ENCODE measurements at regions not wholly inside any gene's neighbourhood (a gene's known extent, or its start where the extent isn't known, plus 50 kb on each side); places are given as distances from the start of the nearest gene placed in this dataset.

- Histone ChIP-seq H4K20me1 (ENCODE audit: control insufficient read depth, extremely low read depth, insufficient read depth, low read length) (no peaks in the 10 kb centered on the region), H3K4me1 (ENCODE audit: control insufficient read depth, extremely low read depth, insufficient read depth, low read length) (peaks cover 6% of the 10 kb centered on the region), H3K9me3 (ENCODE audit: control insufficient read depth, low read depth, low read length) (no peaks in the 10 kb centered on the region), H2AFZ (ENCODE audit: control insufficient read depth, low read length) (no peak overlapping the region), H3K36me3 (ENCODE audit: control insufficient read depth in 2 of 2, extremely low read depth in 1 of 2, insufficient read depth in 2 of 2, low read length in 2 of 2) (no peaks in the 10 kb centered on the region), H3K27ac (ENCODE audit: control insufficient read depth, insufficient read depth, low read length) (no peak overlapping the region), H3K9ac (ENCODE audit: control insufficient read depth, extremely low read depth, insufficient read depth, low read length) (no peak overlapping the region), H3K79me2 (ENCODE audit: control insufficient read depth, insufficient read depth, low read length) (no peaks in the 10 kb centered on the region), H3K4me3 (ENCODE audit: control insufficient read depth in 2 of 3, extremely low read depth in 1 of 3, insufficient read depth in 2 of 3, low read depth in 1 of 3, low read length in 3 of 3) (no peak overlapping the region), H3K27me3 (ENCODE audit: control insufficient read depth, extremely low read depth, insufficient read depth, low read length) (no peaks in the 10 kb centered on the region), H3K9me1 (ENCODE audit: control insufficient read depth, extremely low read depth, insufficient read depth, low read length) (no peaks in the 10 kb centered on the region), H3K4me2 (ENCODE audit: control insufficient read depth, extremely low read depth, insufficient read depth, low read depth, low read length) (no peak overlapping the region)
- TF ChIP-seq, protein P1, sequence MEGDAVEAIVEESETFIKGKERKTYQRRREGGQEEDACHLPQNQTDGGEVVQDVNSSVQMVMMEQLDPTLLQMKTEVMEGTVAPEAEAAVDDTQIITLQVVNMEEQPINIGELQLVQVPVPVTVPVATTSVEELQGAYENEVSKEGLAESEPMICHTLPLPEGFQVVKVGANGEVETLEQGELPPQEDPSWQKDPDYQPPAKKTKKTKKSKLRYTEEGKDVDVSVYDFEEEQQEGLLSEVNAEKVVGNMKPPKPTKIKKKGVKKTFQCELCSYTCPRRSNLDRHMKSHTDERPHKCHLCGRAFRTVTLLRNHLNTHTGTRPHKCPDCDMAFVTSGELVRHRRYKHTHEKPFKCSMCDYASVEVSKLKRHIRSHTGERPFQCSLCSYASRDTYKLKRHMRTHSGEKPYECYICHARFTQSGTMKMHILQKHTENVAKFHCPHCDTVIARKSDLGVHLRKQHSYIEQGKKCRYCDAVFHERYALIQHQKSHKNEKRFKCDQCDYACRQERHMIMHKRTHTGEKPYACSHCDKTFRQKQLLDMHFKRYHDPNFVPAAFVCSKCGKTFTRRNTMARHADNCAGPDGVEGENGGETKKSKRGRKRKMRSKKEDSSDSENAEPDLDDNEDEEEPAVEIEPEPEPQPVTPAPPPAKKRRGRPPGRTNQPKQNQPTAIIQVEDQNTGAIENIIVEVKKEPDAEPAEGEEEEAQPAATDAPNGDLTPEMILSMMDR (optimal IDR thresholded peaks at IDR 0.05 in 1 of 3, IDR thresholded peaks at IDR 0.05 in 1 of 3, conservative IDR thresholded peaks at IDR 0.05 in 1 of 3; ENCODE audit: extremely low read depth in 1 of 3, insufficient read depth in 2 of 3, low read length in 3 of 3): no peak
- TF ChIP-seq EZH2 (IDR thresholded peaks at IDR 0.05; ENCODE audit: low read length): no peak
- dilution Hi-C loops (cut with MboI; ENCODE audit: extremely low pct_ligation_motif_present, low sequenced_read_pairs): no loop called here
- DNase-seq (ENCODE audit: low read depth, low spot score) (no peak), FAIRE-seq (no peak)
Measured at GRCh38 chr5:124276166-124276565, 470.3 kb downstream of the ZNF608 start.

DNA sequence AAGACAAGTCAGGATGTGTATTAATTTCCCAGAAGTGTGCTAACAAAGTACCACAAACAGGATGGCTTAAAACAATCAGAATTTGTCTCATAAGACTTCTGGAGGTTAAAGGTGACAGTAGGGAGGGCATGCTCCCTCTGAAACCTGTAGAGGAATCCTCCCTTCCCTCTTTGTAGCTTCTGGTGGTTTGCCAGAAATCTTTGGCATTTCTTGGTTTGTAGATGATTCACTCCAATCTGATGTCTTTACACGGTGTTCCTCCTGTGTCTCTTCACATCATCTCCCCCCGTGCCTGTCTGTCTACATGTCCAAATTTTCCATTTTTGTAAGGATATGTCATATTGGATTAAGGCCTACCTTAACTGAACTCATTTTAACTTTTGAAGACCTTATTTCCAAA, 471.5 kb downstream of the ZNF608 start:
- no peaks in the 10 kb centered on the region for H4K20me1 ChIP-seq (ENCODE audit: control insufficient read depth, extremely low read depth, insufficient read depth, low read length)
- H3K9me3 ChIP-seq (ENCODE audit: control insufficient read depth, low read depth, low read length): no peaks in the 10 kb centered on the region
- FAIRE-seq: no peak
- dilution Hi-C loops (cut with MboI; ENCODE audit: extremely low pct_ligation_motif_present, low sequenced_read_pairs): no loop called here
- H3K27ac ChIP-seq (ENCODE audit: control insufficient read depth, insufficient read depth, low read length): no peak overlapping the region
- H3K4me3 ChIP-seq (ENCODE audit: control insufficient read depth in 2 of 3, extremely low read depth in 1 of 3, insufficient read depth in 2 of 3, low read depth in 1 of 3, low read length in 3 of 3): no peak overlapping the region
- H3K79me2 ChIP-seq (ENCODE audit: control insufficient read depth, insufficient read depth, low read length): no peaks in the 10 kb centered on the region
- no peaks in the 10 kb centered on the region for H3K27me3 ChIP-seq (ENCODE audit: control insufficient read depth, extremely low read depth, insufficient read depth, low read length)
- TF ChIP-seq EZH2 (IDR thresholded peaks at IDR 0.05; ENCODE audit: low read length): no peak
- TF ChIP-seq, protein P1 (optimal IDR thresholded peaks at IDR 0.05 in 1 of 3, IDR thresholded peaks at IDR 0.05 in 1 of 3, conservative IDR thresholded peaks at IDR 0.05 in 1 of 3; ENCODE audit: extremely low read depth in 1 of 3, insufficient read depth in 2 of 3, low read length in 3 of 3): no peak
- H3K36me3 ChIP-seq (ENCODE audit: control insufficient read depth in 2 of 2, extremely low read depth in 1 of 2, insufficient read depth in 2 of 2, low read length in 2 of 2): no peaks in the 10 kb centered on the region
- no peak overlapping the region for H2AFZ ChIP-seq (ENCODE audit: control insufficient read depth, low read length)
- H3K4me1 ChIP-seq (ENCODE audit: control insufficient read depth, extremely low read depth, insufficient read depth, low read length): peaks cover 4% of the 10 kb centered on the region
- no peak for DNase-seq (ENCODE audit: low read depth, low spot score)
- no peaks in the 10 kb centered on the region for H3K9me1 ChIP-seq (ENCODE audit: control insufficient read depth, extremely low read depth, insufficient read depth, low read length)
- no peak overlapping the region for H3K4me2 ChIP-seq (ENCODE audit: control insufficient read depth, extremely low read depth, insufficient read depth, low read depth, low read length)
- H3K9ac ChIP-seq (ENCODE audit: control insufficient read depth, extremely low read depth, insufficient read depth, low read length): no peak overlapping the region

Data from keratinocyte (primary cell).